Adrenal gland (tissue), 9 donors: ENCODE measurements at regions not wholly inside any gene's neighbourhood (a gene's known extent, or its start where the extent isn't known, plus 50 kb on each side); places are given as distances from the start of the nearest gene placed in this dataset.
"Not testable (repeated sequence)": the region's sequence is repeated elsewhere in the genome, so short reads cannot be mapped to it uniquely, and the experiment has no call there.

Source experiments
- DNase-seq, 7 donors: peaks; one replicate each; pipeline ENCODE4 v3.0.0-alpha.2; 2019 to 2020
- H3K27ac ChIP-seq, 5 donors: fragments of 200-600 bp; sonication (generic) in 4 of 5; 1 replicate in 3 of 5; 2 replicates in 2 of 5; pipeline versions ENCODE4 v1.5.1 to v1.8.0; 2016 to 2020; ENCODE audit warnings: mild to moderate bottlenecking in 1 of 5
- H3K27me3 ChIP-seq: fragments of 200-600 bp; 2 replicates; pipeline ENCODE4 v1.8.0; 2021
- H3K36me3 ChIP-seq, 2 donors: fragments of 200-600 bp; replicated peaks in 1 of 2; 1 replicate in 1 of 2; 2 replicates in 1 of 2; pipeline versions ENCODE4 v1.5.1 to v1.8.0; 2018 to 2022
- H3K4me1 ChIP-seq, 2 donors: fragments of 200-600 bp; replicated peaks in 1 of 2; 1 replicate in 1 of 2; 2 replicates in 1 of 2; pipeline versions ENCODE4 v1.5.1 to v1.8.0; 2018 to 2021
- H3K4me3 ChIP-seq, 4 donors: fragments of 200-600 bp; sonication (generic) in 3 of 4; one replicate each; pipeline ENCODE4 v1.5.1; 2016 to 2018
- H3K9me3 ChIP-seq, 3 donors: fragments of 200-600 bp; sonication (generic) in 1 of 3; replicated peaks in 1 of 3; 1 replicate in 2 of 3; 2 replicates in 1 of 3; pipeline versions ENCODE4 v1.5.1 to v1.8.0; 2016 to 2021
- POLR2A ChIP-seq, 2 donors: fragments of 450-650 bp; IDR thresholded peaks; one replicate each; pipeline ENCODE4 v1.6.1; 2017; ENCODE audit warnings: antibody characterized with exemption in 2 of 2, mild to moderate bottlenecking in 2 of 2, moderate library complexity in 1 of 2
- WGBS, 4 donors: extraction: QIAGEN DNeasy Blood & Tissue Kit in 2 of 4; methylation state at CpG; one replicate each; pipeline versions ENCODE4 v1.1.5 to v1.1.7; 2013 to 2017; 5-methylcytosine and 5-hydroxymethylcytosine counted together
- intact Hi-C, 2 donors: fragments of 100-400 bp; cut with DNase I; formaldehyde crosslinking; loops; one replicate each; pipeline versions ENCODE4 v1.14.1 to v1.15.0; 2022 to 2023
- TF ChIP-seq, protein P1 (sequence below), 6 experiments: fragments of 450-650 bp in 4 of 6; fragments of 200-600 bp in 2 of 6; sonication (generic) in 1 of 6; IDR thresholded peaks; 1 replicate in 5 of 6; 2 replicates in 1 of 6; pipeline versions ENCODE4 v1.5.1 to v1.8.0; 2016 to 2021; ENCODE audit warnings: antibody characterized with exemption in 6 of 6, mild to moderate bottlenecking in 2 of 6, moderate library complexity in 1 of 6
- donor health status: healthy with polysubstance abuse.
- donor health status: Bipolar disorder and iron deficiency.
- donor health status: DM: yes; HTN: yes; CAD: no.
- donor health status: DM: no; HTN: no; CAD: no.
- donor health status: DM: no; HTN: no; CAD: no.

DNA sequence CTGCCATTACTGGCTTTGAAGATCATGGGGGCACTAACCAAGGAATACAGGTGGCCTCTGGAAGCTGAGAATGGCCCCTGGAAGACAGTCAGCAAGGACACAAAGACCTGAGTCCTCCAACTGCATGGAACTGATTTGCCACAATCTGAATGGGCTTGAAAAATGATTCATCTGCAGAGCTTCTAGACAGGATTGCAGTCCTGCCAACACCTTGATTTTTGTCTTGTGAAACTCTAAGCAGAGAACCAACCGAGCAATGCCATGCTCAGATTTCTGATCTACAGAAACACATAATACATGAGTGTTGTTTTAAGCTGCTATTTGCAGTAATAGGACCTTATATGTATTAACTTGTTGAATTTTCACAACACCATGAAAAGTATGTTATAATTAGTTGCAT is 66.1 kb upstream of the SLC13A1 start:
- WGBS, 4 donors: 75 to 87% (median 78%) methylated on average over 1 of the region's 1 CpG
- Histone ChIP-seq H3K4me1 (no peaks in the 10 kb centered on the region), H3K27me3 (no peaks in the 10 kb centered on the region), H3K36me3 (no peaks in the 10 kb centered on the region), H3K27ac (no peak overlapping the region), H3K4me3 (no peak overlapping the region), H3K9me3 (no peaks in the 10 kb centered on the region)
- intact Hi-C loops: no loop called here
- TF ChIP-seq POLR2A (IDR thresholded peaks at IDR 0.05): no peak
- TF ChIP-seq, protein P1, sequence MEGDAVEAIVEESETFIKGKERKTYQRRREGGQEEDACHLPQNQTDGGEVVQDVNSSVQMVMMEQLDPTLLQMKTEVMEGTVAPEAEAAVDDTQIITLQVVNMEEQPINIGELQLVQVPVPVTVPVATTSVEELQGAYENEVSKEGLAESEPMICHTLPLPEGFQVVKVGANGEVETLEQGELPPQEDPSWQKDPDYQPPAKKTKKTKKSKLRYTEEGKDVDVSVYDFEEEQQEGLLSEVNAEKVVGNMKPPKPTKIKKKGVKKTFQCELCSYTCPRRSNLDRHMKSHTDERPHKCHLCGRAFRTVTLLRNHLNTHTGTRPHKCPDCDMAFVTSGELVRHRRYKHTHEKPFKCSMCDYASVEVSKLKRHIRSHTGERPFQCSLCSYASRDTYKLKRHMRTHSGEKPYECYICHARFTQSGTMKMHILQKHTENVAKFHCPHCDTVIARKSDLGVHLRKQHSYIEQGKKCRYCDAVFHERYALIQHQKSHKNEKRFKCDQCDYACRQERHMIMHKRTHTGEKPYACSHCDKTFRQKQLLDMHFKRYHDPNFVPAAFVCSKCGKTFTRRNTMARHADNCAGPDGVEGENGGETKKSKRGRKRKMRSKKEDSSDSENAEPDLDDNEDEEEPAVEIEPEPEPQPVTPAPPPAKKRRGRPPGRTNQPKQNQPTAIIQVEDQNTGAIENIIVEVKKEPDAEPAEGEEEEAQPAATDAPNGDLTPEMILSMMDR (IDR thresholded peaks at IDR 0.05): no peak
- no peak for DNase-seq

DNA sequence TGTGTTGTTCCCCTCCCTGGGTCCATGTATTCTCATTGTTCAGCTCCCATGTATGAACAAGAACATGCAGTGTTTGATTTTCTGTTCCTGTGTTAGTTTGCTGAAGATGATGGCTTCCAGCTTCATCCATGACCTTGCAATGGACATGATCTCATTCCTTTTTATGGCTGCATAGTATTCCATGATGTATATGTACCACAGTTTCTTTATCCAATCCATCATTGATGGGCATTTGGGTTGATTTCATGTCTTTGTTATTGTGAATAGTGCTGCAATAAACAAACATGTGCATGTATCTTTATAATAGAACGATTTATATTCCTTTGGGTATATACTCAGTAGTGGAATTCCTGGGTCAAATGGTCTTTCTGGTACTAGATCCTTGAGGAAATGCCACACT is 65.1 kb upstream of the SLC13A1 start:
- H3K4me3 ChIP-seq, H3K9me3 ChIP-seq, H3K27ac ChIP-seq, H3K4me1 ChIP-seq, H3K27me3 ChIP-seq, H3K36me3 ChIP-seq, DNase-seq, intact Hi-C loops: not testable (repeated sequence)
- WGBS, 4 donors: 64 to 76% (median 69%) methylated on average over 1 of the region's 1 CpG

DNA sequence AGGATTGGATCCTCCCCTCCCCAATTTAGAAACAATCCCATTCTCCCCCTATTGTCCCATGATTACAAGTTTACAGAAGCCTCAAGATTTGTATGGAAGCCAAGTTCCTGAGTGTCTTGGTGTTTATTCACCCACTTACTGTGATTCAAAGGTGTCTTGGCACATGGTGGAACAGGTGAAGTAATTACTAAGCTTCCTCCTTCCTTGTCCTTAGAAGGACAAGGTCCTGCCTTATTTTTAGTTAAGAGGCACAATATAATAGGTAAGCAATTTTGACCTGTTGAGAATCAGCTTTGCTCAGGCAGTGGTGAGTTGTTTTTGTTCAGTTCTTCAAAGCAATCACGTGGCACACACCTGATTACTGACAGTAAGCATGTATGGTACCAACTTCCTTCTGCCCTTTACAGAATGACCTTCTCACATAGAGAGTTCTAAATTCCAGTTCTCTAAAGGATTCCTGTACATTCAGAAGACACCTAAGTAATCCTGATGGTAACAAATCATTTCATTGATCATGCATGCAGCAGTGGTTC is 60.7 kb upstream of the SLC13A1 start:
- no peak overlapping the region for H3K27ac ChIP-seq
- no peak for DNase-seq
- H3K4me3 ChIP-seq: no peak overlapping the region
- no peaks in the 10 kb centered on the region for H3K9me3 ChIP-seq
- no peaks in the 10 kb centered on the region for H3K4me1 ChIP-seq
- H3K36me3 ChIP-seq: no peaks in the 10 kb centered on the region
- 35 to 78% (median 70%) methylated on average over 1 of the region's 1 CpG for WGBS, 4 donors
- intact Hi-C loops: no loop called here
- no peaks in the 10 kb centered on the region for H3K27me3 ChIP-seq
- TF ChIP-seq POLR2A (IDR thresholded peaks at IDR 0.05): no peak
- TF ChIP-seq, protein P1 (IDR thresholded peaks at IDR 0.05): no peak

DNA sequence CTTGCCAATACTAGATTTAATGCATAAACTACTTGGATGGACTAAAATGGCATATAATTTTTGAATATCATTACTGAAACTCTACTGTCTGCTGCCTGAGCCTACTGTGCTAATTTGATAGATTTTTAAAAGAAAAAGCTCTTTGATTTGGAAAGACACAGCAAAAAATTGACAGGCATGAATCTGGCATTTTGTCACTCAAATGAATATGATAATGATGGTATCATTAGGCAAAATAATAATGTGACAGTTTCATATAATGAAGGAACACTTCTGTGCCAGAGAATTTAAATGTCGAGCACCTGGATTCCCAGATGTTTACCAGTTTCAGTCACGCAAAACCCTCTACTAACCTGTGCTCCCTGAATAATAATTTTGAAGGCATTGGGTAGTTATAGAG is 60.0 kb upstream of the SLC13A1 start:
- intact Hi-C loops: no loop called here
- H3K4me3 ChIP-seq: no peak overlapping the region
- TF ChIP-seq POLR2A (IDR thresholded peaks at IDR 0.05): no peak
- TF ChIP-seq, protein P1 (IDR thresholded peaks at IDR 0.05): no peak
- H3K27me3 ChIP-seq: no peaks in the 10 kb centered on the region
- H3K9me3 ChIP-seq: no peaks in the 10 kb centered on the region
- no peaks in the 10 kb centered on the region for H3K4me1 ChIP-seq
- WGBS, 4 donors: 88 to 92% (median 91%) methylated on average over 2 of the region's 2 CpGs
- H3K36me3 ChIP-seq: no peaks in the 10 kb centered on the region
- no peak for DNase-seq
- H3K27ac ChIP-seq: no peak overlapping the region
